ENCODE measurements at regions not wholly inside any gene's neighbourhood (a gene's known extent, or its start where the extent isn't known, plus 50 kb on each side); places are given as distances from the start of the nearest gene placed in this dataset.
A peak's percentile ranks its signal among the peaks of the same experiment; 100 is the strongest.

DNA sequence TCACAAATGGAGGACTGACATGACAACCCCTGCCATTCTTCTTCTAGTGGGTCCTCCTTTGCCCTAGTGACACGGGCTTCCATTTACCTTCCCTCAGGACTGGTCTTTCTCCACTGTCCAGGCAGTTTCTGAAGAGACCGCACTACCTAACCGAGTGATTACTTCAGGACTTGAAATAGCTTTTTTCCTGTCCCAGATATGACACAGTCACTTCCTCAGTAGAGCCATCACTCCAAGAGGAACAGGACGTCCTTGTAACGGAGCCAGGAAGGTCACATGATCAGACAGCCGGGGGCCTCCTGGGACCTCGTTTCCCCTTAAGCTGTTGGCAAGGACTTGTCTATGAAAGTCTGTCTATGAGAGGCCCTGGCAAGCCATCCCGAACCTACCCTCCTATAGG lies 62.3 kb downstream of the FOS start:
- H3K4me1 ChIP-seq: peaks cover 24% of the 10 kb centered on the region
- no peaks in the 10 kb centered on the region for H3K9me3 ChIP-seq
- TF ChIP-seq POLR2AphosphoS5 (IDR thresholded peaks at IDR 0.05; ENCODE audit: insufficient read depth in 1 of 2, low read depth in 1 of 2): peak; percentile 20 to 93
- TF ChIP-seq POLR2A (IDR thresholded peaks at IDR 0.05): no peak
- TF ChIP-seq CTCF (IDR thresholded peaks at IDR 0.05): no peak
- no peaks in the 10 kb centered on the region for H3K36me3 ChIP-seq
- intact Hi-C loops (cut with DNase I): no loop called here
- peak in 1 of 2 donors; percentile 93 for DNase-seq (ENCODE audit: extremely low spot score in 2 of 2)
- H3K27ac ChIP-seq: peak overlapping the region; percentile 57
- no peaks in the 10 kb centered on the region for H3K27me3 ChIP-seq
- H3K4me3 ChIP-seq: no peak overlapping the region

DNA sequence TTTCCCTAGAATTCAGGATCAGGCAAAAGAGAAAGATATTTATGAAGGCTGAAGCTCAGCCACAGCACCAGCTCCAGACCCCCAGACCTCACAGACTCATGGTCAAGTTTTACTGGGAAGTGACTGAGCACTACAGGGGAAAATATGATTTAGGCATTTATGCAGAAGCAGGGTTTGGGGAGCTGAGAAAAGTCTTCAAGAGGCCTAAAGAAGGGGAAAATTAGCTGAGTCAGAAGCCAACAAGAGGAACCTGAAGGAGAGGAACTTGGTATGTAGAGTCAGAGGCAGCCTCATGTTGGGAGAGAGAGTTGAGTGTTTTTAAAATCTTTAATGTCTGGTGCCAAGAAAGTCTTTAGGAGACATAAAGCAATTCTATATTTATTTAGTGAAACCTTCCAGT lies 63.0 kb downstream of the FOS start:
- TF ChIP-seq CTCF (IDR thresholded peaks at IDR 0.05) (no peak), POLR2AphosphoS5 (IDR thresholded peaks at IDR 0.05; ENCODE audit: insufficient read depth in 1 of 2, low read depth in 1 of 2) (no peak), POLR2A (IDR thresholded peaks at IDR 0.05) (no peak)
- Histone ChIP-seq H3K9me3 (no peaks in the 10 kb centered on the region), H3K4me3 (no peak overlapping the region), H3K36me3 (no peaks in the 10 kb centered on the region), H3K4me1 (peaks cover 24% of the 10 kb centered on the region), H3K27me3 (no peaks in the 10 kb centered on the region), H3K27ac (peak overlapping the region; percentile 57)
- no peak for DNase-seq (ENCODE audit: extremely low spot score in 2 of 2)
- intact Hi-C loops (cut with DNase I): no loop called here

DNA sequence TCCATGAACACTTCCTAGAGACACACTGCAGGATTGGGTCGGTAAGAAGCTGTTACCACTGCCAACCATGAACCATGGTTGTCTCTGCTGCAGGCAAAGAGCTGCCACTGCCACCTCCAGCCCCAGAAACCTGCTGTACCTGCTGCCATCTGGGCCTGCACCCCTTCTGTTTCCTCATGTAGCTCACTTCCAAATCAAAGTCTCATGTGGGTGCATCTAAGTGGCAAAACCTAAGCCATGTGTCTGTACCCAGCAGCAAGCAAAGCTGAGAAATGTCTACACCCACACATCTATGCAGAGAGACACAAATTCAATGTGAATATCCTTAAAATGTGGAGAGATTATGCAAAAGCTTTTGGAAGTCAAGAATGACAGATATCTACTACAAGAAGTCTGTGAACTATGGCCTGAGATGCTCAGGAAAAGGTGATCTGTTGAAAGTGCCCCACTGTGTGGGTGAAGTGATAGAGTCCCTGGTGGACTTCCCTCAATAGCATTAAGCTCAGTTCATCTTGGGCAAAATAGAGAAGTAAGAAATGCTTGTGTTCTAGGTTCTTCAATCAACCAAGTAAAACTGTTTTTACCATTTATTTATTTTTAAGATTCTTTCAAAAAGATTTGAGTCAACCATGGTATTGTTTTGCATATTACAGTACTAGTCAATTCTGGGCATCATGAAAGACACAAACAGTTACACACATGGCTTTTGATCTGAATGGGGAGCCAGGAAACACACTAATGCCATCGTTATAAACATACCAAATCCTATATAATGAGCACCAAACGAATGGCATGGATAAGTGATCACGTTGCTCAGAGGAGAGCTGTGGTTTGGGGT lies 64.4 kb downstream of the FOS start:
- no peaks in the 10 kb centered on the region for H3K36me3 ChIP-seq
- TF ChIP-seq CTCF (IDR thresholded peaks at IDR 0.05) (no peak), POLR2AphosphoS5 (IDR thresholded peaks at IDR 0.05; ENCODE audit: insufficient read depth in 1 of 2, low read depth in 1 of 2) (no peak), POLR2A (IDR thresholded peaks at IDR 0.05) (no peak)
- no peak overlapping the region for H3K4me3 ChIP-seq
- no peak overlapping the region for H3K27ac ChIP-seq
- intact Hi-C loops (cut with DNase I): no loop called here
- peaks cover 24% of the 10 kb centered on the region for H3K4me1 ChIP-seq
- no peak for DNase-seq (ENCODE audit: extremely low spot score in 2 of 2)
- no peaks in the 10 kb centered on the region for H3K9me3 ChIP-seq
- H3K27me3 ChIP-seq: no peaks in the 10 kb centered on the region

GRCh38 chr14:75343911-75344310 lies 65.3 kb downstream of the FOS start:
- Histone ChIP-seq H3K27ac (no peak overlapping the region), H3K4me1 (peaks cover 20% of the 10 kb centered on the region), H3K4me3 (no peak overlapping the region), H3K9me3 (no peaks in the 10 kb centered on the region), H3K36me3 (no peaks in the 10 kb centered on the region), H3K27me3 (no peaks in the 10 kb centered on the region)
- no peak for DNase-seq (ENCODE audit: extremely low spot score in 2 of 2)
- TF ChIP-seq POLR2A (IDR thresholded peaks at IDR 0.05): no peak
- no peak for TF ChIP-seq POLR2AphosphoS5 (IDR thresholded peaks at IDR 0.05; ENCODE audit: insufficient read depth in 1 of 2, low read depth in 1 of 2)
- TF ChIP-seq CTCF (IDR thresholded peaks at IDR 0.05): no peak
- intact Hi-C loops (cut with DNase I): no loop called here

DNA sequence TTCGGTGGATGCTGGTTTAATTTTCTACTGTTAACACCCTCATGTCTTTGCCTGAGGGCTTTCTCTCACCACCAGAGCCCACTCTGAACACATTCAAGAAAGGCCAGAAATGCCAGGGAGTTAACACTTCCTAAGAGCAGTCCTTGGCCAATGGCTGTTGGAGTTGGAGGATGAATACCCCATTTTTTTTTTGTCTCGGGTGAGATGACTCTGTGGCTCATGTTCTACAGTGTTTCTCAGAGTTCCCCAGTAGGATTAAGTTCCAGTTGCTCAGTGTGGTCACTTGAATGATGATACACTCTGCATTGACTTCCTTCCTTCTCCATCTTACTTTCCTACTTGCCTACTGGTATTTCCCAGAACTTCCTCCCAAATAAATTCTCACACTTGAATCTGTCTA lies 65.8 kb downstream of the FOS start:
- intact Hi-C loops (cut with DNase I): no loop called here
- Histone ChIP-seq H3K4me1 (peaks cover 16% of the 10 kb centered on the region), H3K27me3 (no peaks in the 10 kb centered on the region), H3K36me3 (no peaks in the 10 kb centered on the region), H3K9me3 (no peaks in the 10 kb centered on the region), H3K4me3 (no peak overlapping the region), H3K27ac (no peak overlapping the region)
- TF ChIP-seq POLR2AphosphoS5 (IDR thresholded peaks at IDR 0.05; ENCODE audit: insufficient read depth in 1 of 2, low read depth in 1 of 2) (no peak), POLR2A (IDR thresholded peaks at IDR 0.05) (no peak), CTCF (IDR thresholded peaks at IDR 0.05) (no peak)
- DNase-seq (ENCODE audit: extremely low spot score in 2 of 2): no peak
